ENCODE measurements at regions not wholly inside any gene's neighbourhood (a gene's known extent, or its start where the extent isn't known, plus 50 kb on each side); places are given as distances from the start of the nearest gene placed in this dataset.

DNA sequence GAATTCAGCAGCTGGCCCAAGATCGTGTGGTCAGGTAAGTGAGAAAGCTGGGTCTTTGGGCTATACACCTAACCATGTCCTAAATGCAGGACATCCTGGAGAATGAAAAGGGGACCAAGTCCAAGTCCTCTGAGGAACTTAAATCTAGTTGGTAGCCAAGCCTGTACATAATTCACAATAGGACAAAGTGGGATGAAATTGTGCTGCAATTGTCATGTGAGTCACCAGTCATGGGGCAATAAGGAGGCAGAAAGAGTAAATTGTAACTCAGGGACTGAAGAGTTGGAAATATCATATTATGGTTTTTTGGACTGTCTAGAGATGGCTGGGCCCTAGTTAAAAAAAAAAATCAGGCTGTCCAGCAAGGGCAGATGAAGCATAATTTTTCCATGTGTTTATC lies 202.6 kb downstream of the CYLD start:
- ChIA-PET POLR2A (no interaction called here), CTCF (no interaction called here)
- no peak overlapping the region for H3K27ac Mint-ChIP-seq
- ATAC-seq: no peak
- H3K4me3 Mint-ChIP-seq: no peak overlapping the region
- no peaks in the 10 kb centered on the region for H3K36me3 Mint-ChIP-seq
- DNase-seq (ENCODE audit: low spot score): no peak
- no peak for TF ChIP-seq JUN (CRISPR knock-in tag; IDR thresholded peaks at IDR 0.05)
- no peak for TF ChIP-seq NR3C1 (CRISPR knock-in tag; conservative IDR thresholded peaks at IDR 0.05; ENCODE audit: low read depth)
- TF ChIP-seq SOX15 (CRISPR knock-in tag; IDR thresholded peaks at IDR 0.05): no peak
- TF ChIP-seq, protein P1, sequence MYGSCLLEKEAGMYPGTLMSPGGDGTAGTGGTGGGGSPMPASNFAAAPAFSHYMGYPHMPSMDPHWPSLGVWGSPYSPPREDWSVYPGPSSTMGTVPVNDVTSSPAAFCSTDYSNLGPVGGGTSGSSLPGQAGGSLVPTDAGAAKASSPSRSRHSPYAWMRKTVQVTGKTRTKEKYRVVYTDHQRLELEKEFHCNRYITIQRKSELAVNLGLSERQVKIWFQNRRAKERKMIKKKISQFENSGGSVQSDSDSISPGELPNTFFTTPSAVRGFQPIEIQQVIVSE (CRISPR knock-in tag; IDR thresholded peaks at IDR 0.05; ENCODE audit: borderline replicate concordance): no peak
- peaks cover 3% of the 10 kb centered on the region for H3K4me1 Mint-ChIP-seq
- H3K9me3 Mint-ChIP-seq: no peaks in the 10 kb centered on the region
- no peaks in the 10 kb centered on the region for H3K27me3 Mint-ChIP-seq (ENCODE audit: low read depth)

DNA sequence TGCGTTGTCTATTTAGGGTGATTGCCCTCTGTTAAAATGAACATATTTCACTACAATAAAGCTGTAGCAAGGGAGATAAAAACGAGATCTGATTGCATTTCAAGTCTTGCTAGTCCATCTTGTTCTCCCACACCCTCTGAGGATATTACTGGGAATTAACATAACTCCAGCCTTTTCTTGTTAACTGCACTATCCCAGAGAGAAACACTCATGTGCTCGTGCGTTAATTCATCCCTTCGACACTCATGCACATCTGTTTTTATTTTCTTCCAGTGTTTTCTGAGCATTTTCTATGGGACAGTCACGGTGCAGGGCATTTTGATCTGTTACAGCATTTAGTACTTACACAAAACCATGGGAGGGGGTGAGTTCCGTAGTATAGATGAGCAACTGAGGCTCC lies 202.1 kb downstream of the CYLD start:
- H3K4me1 Mint-ChIP-seq: peaks cover 3% of the 10 kb centered on the region
- H3K27me3 Mint-ChIP-seq (ENCODE audit: low read depth): no peaks in the 10 kb centered on the region
- ATAC-seq (no peak), DNase-seq (ENCODE audit: low spot score) (no peak)
- CTCF ChIA-PET: no interaction called here
- H3K36me3 Mint-ChIP-seq: no peaks in the 10 kb centered on the region
- POLR2A ChIA-PET: no interaction called here
- no peaks in the 10 kb centered on the region for H3K9me3 Mint-ChIP-seq
- no peak overlapping the region for H3K27ac Mint-ChIP-seq
- H3K4me3 Mint-ChIP-seq: no peak overlapping the region
- TF ChIP-seq, protein P2, sequence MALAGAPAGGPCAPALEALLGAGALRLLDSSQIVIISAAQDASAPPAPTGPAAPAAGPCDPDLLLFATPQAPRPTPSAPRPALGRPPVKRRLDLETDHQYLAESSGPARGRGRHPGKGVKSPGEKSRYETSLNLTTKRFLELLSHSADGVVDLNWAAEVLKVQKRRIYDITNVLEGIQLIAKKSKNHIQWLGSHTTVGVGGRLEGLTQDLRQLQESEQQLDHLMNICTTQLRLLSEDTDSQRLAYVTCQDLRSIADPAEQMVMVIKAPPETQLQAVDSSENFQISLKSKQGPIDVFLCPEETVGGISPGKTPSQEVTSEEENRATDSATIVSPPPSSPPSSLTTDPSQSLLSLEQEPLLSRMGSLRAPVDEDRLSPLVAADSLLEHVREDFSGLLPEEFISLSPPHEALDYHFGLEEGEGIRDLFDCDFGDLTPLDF (CRISPR knock-in tag; IDR thresholded peaks at IDR 0.05): no peak
- TF ChIP-seq NR3C1 (CRISPR knock-in tag; conservative IDR thresholded peaks at IDR 0.05; ENCODE audit: low read depth): no peak
- TF ChIP-seq SMAD4 (CRISPR knock-in tag; IDR thresholded peaks at IDR 0.05): no peak
- no peak for TF ChIP-seq RORB (CRISPR knock-in tag; IDR thresholded peaks at IDR 0.05)
- TF ChIP-seq, protein P3, sequence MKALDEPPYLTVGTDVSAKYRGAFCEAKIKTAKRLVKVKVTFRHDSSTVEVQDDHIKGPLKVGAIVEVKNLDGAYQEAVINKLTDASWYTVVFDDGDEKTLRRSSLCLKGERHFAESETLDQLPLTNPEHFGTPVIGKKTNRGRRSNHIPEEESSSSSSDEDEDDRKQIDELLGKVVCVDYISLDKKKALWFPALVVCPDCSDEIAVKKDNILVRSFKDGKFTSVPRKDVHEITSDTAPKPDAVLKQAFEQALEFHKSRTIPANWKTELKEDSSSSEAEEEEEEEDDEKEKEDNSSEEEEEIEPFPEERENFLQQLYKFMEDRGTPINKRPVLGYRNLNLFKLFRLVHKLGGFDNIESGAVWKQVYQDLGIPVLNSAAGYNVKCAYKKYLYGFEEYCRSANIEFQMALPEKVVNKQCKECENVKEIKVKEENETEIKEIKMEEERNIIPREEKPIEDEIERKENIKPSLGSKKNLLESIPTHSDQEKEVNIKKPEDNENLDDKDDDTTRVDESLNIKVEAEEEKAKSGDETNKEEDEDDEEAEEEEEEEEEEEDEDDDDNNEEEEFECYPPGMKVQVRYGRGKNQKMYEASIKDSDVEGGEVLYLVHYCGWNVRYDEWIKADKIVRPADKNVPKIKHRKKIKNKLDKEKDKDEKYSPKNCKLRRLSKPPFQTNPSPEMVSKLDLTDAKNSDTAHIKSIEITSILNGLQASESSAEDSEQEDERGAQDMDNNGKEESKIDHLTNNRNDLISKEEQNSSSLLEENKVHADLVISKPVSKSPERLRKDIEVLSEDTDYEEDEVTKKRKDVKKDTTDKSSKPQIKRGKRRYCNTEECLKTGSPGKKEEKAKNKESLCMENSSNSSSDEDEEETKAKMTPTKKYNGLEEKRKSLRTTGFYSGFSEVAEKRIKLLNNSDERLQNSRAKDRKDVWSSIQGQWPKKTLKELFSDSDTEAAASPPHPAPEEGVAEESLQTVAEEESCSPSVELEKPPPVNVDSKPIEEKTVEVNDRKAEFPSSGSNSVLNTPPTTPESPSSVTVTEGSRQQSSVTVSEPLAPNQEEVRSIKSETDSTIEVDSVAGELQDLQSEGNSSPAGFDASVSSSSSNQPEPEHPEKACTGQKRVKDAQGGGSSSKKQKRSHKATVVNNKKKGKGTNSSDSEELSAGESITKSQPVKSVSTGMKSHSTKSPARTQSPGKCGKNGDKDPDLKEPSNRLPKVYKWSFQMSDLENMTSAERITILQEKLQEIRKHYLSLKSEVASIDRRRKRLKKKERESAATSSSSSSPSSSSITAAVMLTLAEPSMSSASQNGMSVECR (CRISPR knock-in tag; IDR thresholded peaks at IDR 0.05; ENCODE audit: borderline replicate concordance): no peak
- TF ChIP-seq, protein P4, sequence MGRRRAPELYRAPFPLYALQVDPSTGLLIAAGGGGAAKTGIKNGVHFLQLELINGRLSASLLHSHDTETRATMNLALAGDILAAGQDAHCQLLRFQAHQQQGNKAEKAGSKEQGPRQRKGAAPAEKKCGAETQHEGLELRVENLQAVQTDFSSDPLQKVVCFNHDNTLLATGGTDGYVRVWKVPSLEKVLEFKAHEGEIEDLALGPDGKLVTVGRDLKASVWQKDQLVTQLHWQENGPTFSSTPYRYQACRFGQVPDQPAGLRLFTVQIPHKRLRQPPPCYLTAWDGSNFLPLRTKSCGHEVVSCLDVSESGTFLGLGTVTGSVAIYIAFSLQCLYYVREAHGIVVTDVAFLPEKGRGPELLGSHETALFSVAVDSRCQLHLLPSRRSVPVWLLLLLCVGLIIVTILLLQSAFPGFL (CRISPR knock-in tag; IDR thresholded peaks at IDR 0.05; ENCODE audit: borderline replicate concordance): no peak
- TF ChIP-seq, protein P5, sequence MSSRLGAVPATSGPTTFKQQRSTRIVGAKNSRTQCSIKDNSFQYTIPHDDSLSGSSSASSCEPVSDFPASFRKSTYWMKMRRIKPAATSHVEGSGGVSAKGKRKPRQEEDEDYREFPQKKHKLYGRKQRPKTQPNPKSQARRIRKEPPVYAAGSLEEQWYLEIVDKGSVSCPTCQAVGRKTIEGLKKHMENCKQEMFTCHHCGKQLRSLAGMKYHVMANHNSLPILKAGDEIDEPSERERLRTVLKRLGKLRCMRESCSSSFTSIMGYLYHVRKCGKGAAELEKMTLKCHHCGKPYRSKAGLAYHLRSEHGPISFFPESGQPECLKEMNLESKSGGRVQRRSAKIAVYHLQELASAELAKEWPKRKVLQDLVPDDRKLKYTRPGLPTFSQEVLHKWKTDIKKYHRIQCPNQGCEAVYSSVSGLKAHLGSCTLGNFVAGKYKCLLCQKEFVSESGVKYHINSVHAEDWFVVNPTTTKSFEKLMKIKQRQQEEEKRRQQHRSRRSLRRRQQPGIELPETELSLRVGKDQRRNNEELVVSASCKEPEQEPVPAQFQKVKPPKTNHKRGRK (CRISPR knock-in tag; IDR thresholded peaks at IDR 0.05; ENCODE audit: borderline replicate concordance): no peak
- TF ChIP-seq, protein P1 (CRISPR knock-in tag; IDR thresholded peaks at IDR 0.05; ENCODE audit: borderline replicate concordance): no peak
- TF ChIP-seq NFE2L1 (CRISPR knock-in tag; IDR thresholded peaks at IDR 0.05): no peak
- TF ChIP-seq ZNF396 (CRISPR knock-in tag; IDR thresholded peaks at IDR 0.05; ENCODE audit: borderline replicate concordance): no peak
- TF ChIP-seq, protein P6, sequence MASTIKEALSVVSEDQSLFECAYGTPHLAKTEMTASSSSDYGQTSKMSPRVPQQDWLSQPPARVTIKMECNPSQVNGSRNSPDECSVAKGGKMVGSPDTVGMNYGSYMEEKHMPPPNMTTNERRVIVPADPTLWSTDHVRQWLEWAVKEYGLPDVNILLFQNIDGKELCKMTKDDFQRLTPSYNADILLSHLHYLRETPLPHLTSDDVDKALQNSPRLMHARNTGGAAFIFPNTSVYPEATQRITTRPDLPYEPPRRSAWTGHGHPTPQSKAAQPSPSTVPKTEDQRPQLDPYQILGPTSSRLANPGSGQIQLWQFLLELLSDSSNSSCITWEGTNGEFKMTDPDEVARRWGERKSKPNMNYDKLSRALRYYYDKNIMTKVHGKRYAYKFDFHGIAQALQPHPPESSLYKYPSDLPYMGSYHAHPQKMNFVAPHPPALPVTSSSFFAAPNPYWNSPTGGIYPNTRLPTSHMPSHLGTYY (CRISPR knock-in tag; IDR thresholded peaks at IDR 0.05): no peak

Measured in WTC11 (cell line).